ENCODE measurements at regions not wholly inside any gene's neighbourhood (a gene's known extent, or its start where the extent isn't known, plus 50 kb on each side); places are given as distances from the start of the nearest gene placed in this dataset.
A peak's percentile ranks its signal among the peaks of the same experiment; 100 is the strongest.

- ATAC-seq, result no peak
- Histone ChIP-seq H3K27me3 (ENCODE audit: low read length) (no peaks in the 10 kb centered on the region), H2AFZ (ENCODE audit: low read length) (no peak overlapping the region), H3F3A (ENCODE audit: low read length, unreplicated experiment) (no peaks in the 10 kb centered on the region), H3K4me3 (ENCODE audit: low read length) (no peak overlapping the region), H3K36me3 (ENCODE audit: low read depth, low read length) (no peaks in the 10 kb centered on the region), H3K4me2 (ENCODE audit: low read length) (no peak overlapping the region), H4K20me1 (ENCODE audit: low read length) (no peaks in the 10 kb centered on the region), H3K27ac (ENCODE audit: low read length) (no peak overlapping the region), H3K79me2 (ENCODE audit: low read length) (no peaks in the 10 kb centered on the region), H3K9ac (ENCODE audit: low read length) (no peak overlapping the region), H3K9me2 (replicated peaks; ENCODE audit: low read length) (no peaks in the 10 kb centered on the region), H3K9me3 (ENCODE audit: low read length) (no peaks in the 10 kb centered on the region), H3K4me1 (ENCODE audit: insufficient read depth, low read length) (no peaks in the 10 kb centered on the region)
- POLR2A ChIA-PET (ENCODE audit: unreplicated experiment), result no interaction called here
- no TSS peak for BruUV-seq (replicated peaks)
- CTCF ChIA-PET, result no interaction called here
- intact Hi-C loops (cut with micrococcal nuclease), result no loop called here
- TF ChIP-seq CTCF (conservative IDR thresholded peaks at IDR 0.05; ENCODE audit: low read depth, low read length) (no peak), EZH2 (IDR thresholded peaks at IDR 0.05; ENCODE audit: low read length, unreplicated experiment) (no peak), EZH2phosphoT487 (IDR thresholded peaks at IDR 0.05; ENCODE audit: borderline replicate concordance, low read length) (no peak)
- no peak for DNase-seq
These were observed 710.0 kb downstream of the OTOL1 start for GRCh38 chr3:162206648-162207047.

- H3K27me3 ChIP-seq (ENCODE audit: low read length), result no peaks in the 10 kb centered on the region
- H3K4me1 ChIP-seq (ENCODE audit: insufficient read depth, low read length), result no peaks in the 10 kb centered on the region
- ChIA-PET POLR2A (ENCODE audit: unreplicated experiment) (interaction anchor here (0.6 kb wide), 2 partner anchors 44 to 73 kb away, joined by 3 to 5 read pairs; no protein-coding TSS in a partner anchor), CTCF (no interaction called here)
- H3K9me2 ChIP-seq (replicated peaks; ENCODE audit: low read length), result no peaks in the 10 kb centered on the region
- no peaks in the 10 kb centered on the region for H3K79me2 ChIP-seq (ENCODE audit: low read length)
- intact Hi-C loops (cut with micrococcal nuclease), result no loop called here
- ATAC-seq (peak; percentile 53), DNase-seq (peak; percentile 7)
- H4K20me1 ChIP-seq (ENCODE audit: low read length), result no peaks in the 10 kb centered on the region
- H3K36me3 ChIP-seq (ENCODE audit: low read depth, low read length), result no peaks in the 10 kb centered on the region
- no TSS peak for BruUV-seq (replicated peaks)
- no peak overlapping the region for H3K9ac ChIP-seq (ENCODE audit: low read length)
- no peaks in the 10 kb centered on the region for H3F3A ChIP-seq (ENCODE audit: low read length, unreplicated experiment)
- no peak overlapping the region for H2AFZ ChIP-seq (ENCODE audit: low read length)
- no peak overlapping the region for H3K4me2 ChIP-seq (ENCODE audit: low read length)
- no peaks in the 10 kb centered on the region for H3K9me3 ChIP-seq (ENCODE audit: low read length)
- H3K27ac ChIP-seq (ENCODE audit: low read length), result no peak overlapping the region
- TF ChIP-seq EZH2 (IDR thresholded peaks at IDR 0.05; ENCODE audit: low read length, unreplicated experiment), result no peak
- no peak for TF ChIP-seq CTCF (conservative IDR thresholded peaks at IDR 0.05; ENCODE audit: low read depth, low read length)
- no peak for TF ChIP-seq EZH2phosphoT487 (IDR thresholded peaks at IDR 0.05; ENCODE audit: borderline replicate concordance, low read length)
- no peak overlapping the region for H3K4me3 ChIP-seq (ENCODE audit: low read length)
These were observed 714.9 kb downstream of the OTOL1 start for GRCh38 chr3:162211470-162211869.

- CTCF ChIA-PET, result no interaction called here
- intact Hi-C loops (cut with micrococcal nuclease), result no loop called here
- no peak overlapping the region for H2AFZ ChIP-seq (ENCODE audit: low read length)
These were observed 716.6 kb downstream of the OTOL1 start for GRCh38 chr3:162213196-162213595.

More at GRCh38 chr3:162213196-162213595, 716.6 kb downstream of the OTOL1 start:
- POLR2A ChIA-PET (ENCODE audit: unreplicated experiment), result no interaction called here
- DNase-seq (no peak), ATAC-seq (no peak)
- TF ChIP-seq EZH2 (IDR thresholded peaks at IDR 0.05; ENCODE audit: low read length, unreplicated experiment) (no peak), EZH2phosphoT487 (IDR thresholded peaks at IDR 0.05; ENCODE audit: borderline replicate concordance, low read length) (no peak), CTCF (conservative IDR thresholded peaks at IDR 0.05; ENCODE audit: low read depth, low read length) (no peak)
- Histone ChIP-seq H3K4me2 (ENCODE audit: low read length) (no peak overlapping the region), H3K27ac (ENCODE audit: low read length) (no peak overlapping the region), H3K36me3 (ENCODE audit: low read depth, low read length) (no peaks in the 10 kb centered on the region), H3K4me1 (ENCODE audit: insufficient read depth, low read length) (no peaks in the 10 kb centered on the region), H3K4me3 (ENCODE audit: low read length) (no peak overlapping the region), H3F3A (ENCODE audit: low read length, unreplicated experiment) (no peaks in the 10 kb centered on the region), H3K9me3 (ENCODE audit: low read length) (no peaks in the 10 kb centered on the region), H3K9me2 (replicated peaks; ENCODE audit: low read length) (no peaks in the 10 kb centered on the region), H3K9ac (ENCODE audit: low read length) (no peak overlapping the region), H3K27me3 (ENCODE audit: low read length) (no peaks in the 10 kb centered on the region), H3K79me2 (ENCODE audit: low read length) (no peaks in the 10 kb centered on the region), H4K20me1 (ENCODE audit: low read length) (no peaks in the 10 kb centered on the region)
- no TSS peak for BruUV-seq (replicated peaks)
